ENCODE measurements at regions not wholly inside any gene's neighbourhood (a gene's known extent, or its start where the extent isn't known, plus 50 kb on each side); places are given as distances from the start of the nearest gene placed in this dataset.

- Mint-ChIP-seq H3K27me3 (ENCODE audit: low read depth) (no peaks in the 10 kb centered on the region), H3K36me3 (ENCODE audit: insufficient read depth in 1 of 3, low read depth in 3 of 3) (no peaks in the 10 kb centered on the region; a peak in 1 of 7 replicates), H3K4me3 (no peak overlapping the region), H3K9me3 (peaks cover 8 to 15% of the 10 kb centered on the region in 2 experiments), H3K27ac (no peak overlapping the region), H3K4me1 (no peaks in the 10 kb centered on the region)
- Histone ChIP-seq H2AK5ac (ENCODE audit: insufficient read length, low read length) (no peak overlapping the region), H3K9ac (ENCODE audit: extremely low read depth, insufficient read length, low read length) (no peak overlapping the region), H3K9me3 (ENCODE audit: control insufficient read depth, low read depth, low read length) (no peaks in the 10 kb centered on the region), H4K8ac (replicated peaks; ENCODE audit: insufficient read length, low read depth, low read length) (no peak overlapping the region), H2BK5ac (ENCODE audit: insufficient read length, low read length) (no peak overlapping the region), H2AFZ (ENCODE audit: low read length) (no peak overlapping the region), H3K27me3 (ENCODE audit: insufficient read depth, low read length) (no peaks in the 10 kb centered on the region), H3K56ac (ENCODE audit: insufficient read length, low read depth, low read length) (no peak overlapping the region), H2BK12ac (ENCODE audit: insufficient read length, low read depth, low read length) (no peak overlapping the region), H3K23ac (ENCODE audit: insufficient read length, low read depth, low read length) (no peak overlapping the region), H3T11ph (ENCODE audit: low read length) (no peak overlapping the region), H3K18ac (ENCODE audit: insufficient read length, low read depth, low read length) (no peak overlapping the region), H2BK20ac (ENCODE audit: low read depth, low read length, poor library complexity, severe bottlenecking) (no peak overlapping the region), H4K91ac (ENCODE audit: insufficient read length, low read depth, low read length) (no peak overlapping the region), H2BK15ac (ENCODE audit: low read depth, low read length) (no peak overlapping the region), H3K79me1 (ENCODE audit: insufficient read depth, low read depth, low read length, poor library complexity, severe bottlenecking) (no peaks in the 10 kb centered on the region), H3K4me1 (ENCODE audit: insufficient read depth, low read length) (no peaks in the 10 kb centered on the region), H3K4me2 (ENCODE audit: insufficient read depth, insufficient read length, low read length) (no peak overlapping the region), H3K27ac (ENCODE audit: insufficient read length, low read depth, low read length) (no peak overlapping the region), H4K5ac (ENCODE audit: insufficient read length, low read depth, low read length) (no peak overlapping the region), H3K23me2 (ENCODE audit: insufficient read length, low read depth, low read length, poor library complexity, severe bottlenecking) (no peaks in the 10 kb centered on the region), H3K79me2 (ENCODE audit: insufficient read depth, low read length) (no peaks in the 10 kb centered on the region), H3K4ac (ENCODE audit: low read depth, low read length) (no peak overlapping the region), H4K20me1 (ENCODE audit: control insufficient read depth, insufficient read depth, insufficient read length) (no peaks in the 10 kb centered on the region), H3K14ac (ENCODE audit: insufficient read depth, low read length) (no peak overlapping the region), H2BK120ac (ENCODE audit: low read depth, low read length, poor library complexity, severe bottlenecking) (no peak overlapping the region)
- WGBS (ENCODE audit: extremely low coverage, insufficient read length, low lambda C conversion rate): 100% methylated on average over 2 of the region's 5 CpGs
- DNase-seq: no peak
- TF ChIP-seq CTCF (conservative IDR thresholded peaks at IDR 0.05): no peak
Observed at GRCh38 chr6:48447251-48447650, 336.3 kb upstream of the PTCHD4 start.

Data from H9 (cell line).